Endothelial cell of umbilical vein (primary cell): ENCODE measurements at regions not wholly inside any gene's neighbourhood (a gene's known extent, or its start where the extent isn't known, plus 50 kb on each side); places are given as distances from the start of the nearest gene placed in this dataset.

Experiments used
- BruUV-seq: library from RNA; stranded (reverse); fragments of 400-500 nt; replicated peaks from 2 replicates; lab custom pipeline; 2021; lab: Mats Ljungman, UMichigan
- CTCF ChIA-PET: fragments of 300-600, 350-600 bp; sonication (Branson Sonifier 250); formaldehyde crosslinking; loops from one replicate; lab custom pipeline; 2021; ENCODE audit warnings: antibody characterized with exemption, inconsistent platforms; lab: Charles Lee
- POLR2A ChIA-PET: fragments of 300-600, 350-600 bp; sonication (Branson Sonifier 250); formaldehyde crosslinking; loops from one replicate; lab custom pipeline; 2021; ENCODE audit warnings: antibody characterized with exemption, inconsistent platforms; lab: Charles Lee
- DNase-seq: peaks from one replicate; pipeline ENCODE4 v3.0.0-alpha.2; 2011; ENCODE audit warnings: low read depth, low spot score
- FAIRE-seq: peaks from 2 replicates; lab custom pipeline; 2011; peaks lifted over from hg19 to GRCh38; lab: Jason Lieb, UNC
- H2AFZ ChIP-seq: 2 replicates; pipeline ENCODE4 v1.6.0; 2012; ENCODE audit warnings: low read depth, low read length, control low read depth, inconsistent platforms
- H3K27ac ChIP-seq: 2 replicates; pipeline ENCODE4 v1.5.1; 2011; ENCODE audit warnings: low read depth, mild to moderate bottlenecking, control low read depth, low read length, moderate library complexity; ENCODE audit not compliant: insufficient read depth
- H3K27me3 ChIP-seq, 2 experiments: 2 replicates each; pipeline versions ENCODE4 v1.6.0 to v1.6.1; 2011; ENCODE audit warnings: low read length in 2 of 2, mixed read lengths in 1 of 2; ENCODE audit not compliant: control insufficient read depth in 2 of 2, insufficient read depth in 2 of 2
- H3K36me3 ChIP-seq, 2 experiments: 2 replicates in 1 of 2; 3 replicates in 1 of 2; pipeline ENCODE4 v1.5.1; 2011; ENCODE audit warnings: low read length in 2 of 2, mild to moderate bottlenecking in 1 of 2, moderate library complexity in 1 of 2; ENCODE audit not compliant: control insufficient read depth in 2 of 2, insufficient read depth in 2 of 2; ENCODE audit errors: extremely low read depth in 1 of 2
- H3K4me1 ChIP-seq: 3 replicates; pipeline ENCODE4 v1.5.1; 2011; ENCODE audit warnings: mild to moderate bottlenecking, low read length; ENCODE audit not compliant: control insufficient read depth, insufficient read depth; ENCODE audit errors: extremely low read depth
- H3K4me2 ChIP-seq: 2 replicates; pipeline ENCODE4 v1.6.1; 2011; ENCODE audit warnings: low read length, control low read depth, mixed read lengths; ENCODE audit not compliant: insufficient read depth
- H3K4me3 ChIP-seq, 3 experiments: fragments of 200-600 bp in 1 of 3; sonication (generic), shearing (Covaris generic) in 1 of 3; replicated peaks in 1 of 3; 2 replicates each; pipeline ENCODE4 v1.5.1; 2011 to 2016; ENCODE audit warnings: control low read depth in 3 of 3, low read length in 3 of 3, mild to moderate bottlenecking in 2 of 3, inconsistent platforms in 1 of 3, low read depth in 1 of 3, moderate library complexity in 1 of 3; ENCODE audit not compliant: insufficient read depth in 1 of 3
- H3K79me2 ChIP-seq: 2 replicates; pipeline ENCODE4 v1.6.0; 2012; ENCODE audit warnings: low read length, inconsistent platforms; ENCODE audit not compliant: control insufficient read depth, insufficient read depth
- H3K9ac ChIP-seq: replicated peaks from 2 replicates; pipeline ENCODE3; 2011; ENCODE audit warnings: low read length, control low read depth; ENCODE audit not compliant: insufficient read depth; ENCODE audit errors: extremely low read depth
- H3K9me1 ChIP-seq: replicated peaks from 3 replicates; pipeline ENCODE4 v1.6.0; 2011; ENCODE audit warnings: mild to moderate bottlenecking, low read length; ENCODE audit not compliant: control insufficient read depth, insufficient read depth; ENCODE audit errors: extremely low read depth
- H3K9me3 ChIP-seq: replicated peaks from 2 replicates; pipeline ENCODE4 v1.5.1; 2012; ENCODE audit warnings: low read length, inconsistent platforms; ENCODE audit not compliant: control insufficient read depth, insufficient read depth
- H4K20me1 ChIP-seq: replicated peaks from 2 replicates; pipeline ENCODE3; 2011; ENCODE audit warnings: mild to moderate bottlenecking, low read length; ENCODE audit not compliant: control insufficient read depth, insufficient read depth; ENCODE audit errors: extremely low read depth
- EZH2 ChIP-seq: IDR thresholded peaks from 2 replicates; pipeline ENCODE4 v1.6.1; 2012; ENCODE audit warnings: borderline replicate concordance, low read depth, mild to moderate bottlenecking, moderate library complexity, low read length, inconsistent platforms; ENCODE audit not compliant: severe bottlenecking
- FOS ChIP-seq: IDR thresholded peaks from 2 replicates; pipeline ENCODE4 v1.6.1; 2011; ENCODE audit warnings: mild to moderate bottlenecking, low read length, moderate library complexity, borderline replicate concordance; ENCODE audit not compliant: insufficient read depth
- GATA2 ChIP-seq: IDR thresholded peaks from 2 replicates; pipeline ENCODE4 v1.7.0; 2011; ENCODE audit warnings: low read depth, mild to moderate bottlenecking, moderate library complexity, mixed read lengths, low read length; ENCODE audit not compliant: insufficient read length, insufficient read depth
- JUN ChIP-seq: IDR thresholded peaks from 2 replicates; pipeline ENCODE4 v1.6.1; 2011; ENCODE audit warnings: borderline replicate concordance, low read depth; ENCODE audit not compliant: insufficient read length, insufficient read depth
- MAX ChIP-seq: IDR thresholded peaks from 2 replicates; pipeline ENCODE4 v1.6.1; 2011; ENCODE audit not compliant: insufficient read depth, insufficient read length
- MYC ChIP-seq: IDR thresholded peaks from one replicate; pipeline ENCODE4 v1.6.1; 2011; ENCODE audit warnings: mild to moderate bottlenecking, low read depth, low read length
- POLR2A ChIP-seq: IDR thresholded peaks from 2 replicates; pipeline ENCODE4 v1.6.1; 2012; ENCODE audit warnings: low read depth, mild to moderate bottlenecking, control low read depth, low read length
- POLR2AphosphoS5 ChIP-seq: IDR thresholded peaks from 2 replicates; pipeline ENCODE4 v1.6.1; 2012; ENCODE audit warnings: low read depth, mild to moderate bottlenecking, control low read depth, low read length, moderate library complexity; ENCODE audit not compliant: insufficient read depth
- dilution Hi-C: fragments of 300-500 bp; cut with MboI; formaldehyde crosslinking; loops from one replicate; pipeline ENCODE4 v1.15.0; 2019; ENCODE audit warnings: low sequenced_read_pairs; ENCODE audit not compliant: extremely low pct_ligation_motif_present
- intact Hi-C: fragments of 100-400 bp; cut with micrococcal nuclease; formaldehyde crosslinking; loops from one replicate; pipeline ENCODE4 v1.10.0; 2022

- Histone ChIP-seq H2AFZ (no peak overlapping the region), H3K4me2 (no peak overlapping the region), H3K4me3 (no peak overlapping the region), H3K9ac (no peak overlapping the region), H3K9me1 (no peaks in the 10 kb centered on the region), H4K20me1 (no peaks in the 10 kb centered on the region), H3K27me3 (no peaks in the 10 kb centered on the region), H3K4me1 (no peaks in the 10 kb centered on the region), H3K27ac (no peak overlapping the region), H3K9me3 (no peaks in the 10 kb centered on the region), H3K36me3 (no peaks in the 10 kb centered on the region), H3K79me2 (no peaks in the 10 kb centered on the region)
- dilution Hi-C loops, result no loop called here
- FAIRE-seq (no peak), DNase-seq (no peak)
- ChIA-PET POLR2A (no interaction called here), CTCF (no interaction called here)
- intact Hi-C loops, result no loop called here
- TF ChIP-seq EZH2 (no peak), POLR2A (no peak), GATA2 (no peak), FOS (no peak), MYC (no peak), MAX (no peak), JUN (no peak), POLR2AphosphoS5 (no peak)
- BruUV-seq, result no TSS peak
Observed at GRCh38 chr2:226304308-226304707, 495.3 kb downstream of the IRS1 start.

- no peak overlapping the region for H3K4me3 ChIP-seq
- FAIRE-seq, result no peak
- DNase-seq, result no peak
- intact Hi-C loops (no loop called here), dilution Hi-C loops (no loop called here)
- no peak for TF ChIP-seq EZH2
- H3K36me3 ChIP-seq, result no peaks in the 10 kb centered on the region
- H3K9me1 ChIP-seq, result no peaks in the 10 kb centered on the region
- no peak overlapping the region for H2AFZ ChIP-seq
- no peak overlapping the region for H3K27ac ChIP-seq
- H3K4me1 ChIP-seq, result no peaks in the 10 kb centered on the region
- no peaks in the 10 kb centered on the region for H4K20me1 ChIP-seq
- no peaks in the 10 kb centered on the region for H3K79me2 ChIP-seq
- CTCF ChIA-PET, result no interaction called here
- POLR2A ChIA-PET, result no interaction called here
- no TSS peak for BruUV-seq
- no peaks in the 10 kb centered on the region for H3K9me3 ChIP-seq
- no peaks in the 10 kb centered on the region for H3K27me3 ChIP-seq
- no peak overlapping the region for H3K9ac ChIP-seq
- no peak overlapping the region for H3K4me2 ChIP-seq
Observed at GRCh38 chr2:226303707-226304106, 495.9 kb downstream of the IRS1 start.
